ENCODE measurements at regions not wholly inside any gene's neighbourhood (a gene's known extent, or its start where the extent isn't known, plus 50 kb on each side); places are given as distances from the start of the nearest gene placed in this dataset.
"Not testable (repeated sequence)": the region's sequence is repeated elsewhere in the genome, so short reads cannot be mapped to it uniquely, and the experiment has no call there.

GRCh38 chr3:35849496-35849895, 210.2 kb downstream of the ARPP21 start:
- ATAC-seq: no peak
- DNase-seq: no peak

GRCh38 chr3:35849963-35850362, 210.6 kb downstream of the ARPP21 start:
- DNase-seq: no peak
- ATAC-seq: no peak

- DNase-seq (no peak), ATAC-seq (no peak)
These were observed 217.7 kb downstream of the ARPP21 start for GRCh38 chr3:35857004-35857403.

GRCh38 chr3:35862057-35862456, 222.7 kb downstream of the ARPP21 start:
- no peak for DNase-seq
- ATAC-seq: no peak

- DNase-seq: no peak
- ATAC-seq: no peak
These were observed 225.5 kb downstream of the ARPP21 start for GRCh38 chr3:35864871-35865270.

GRCh38 chr3:35867791-35868190, 228.5 kb downstream of the ARPP21 start:
- ATAC-seq (no peak), DNase-seq (no peak)

GRCh38 chr3:35871009-35871408, 231.7 kb downstream of the ARPP21 start:
- no peak for DNase-seq
- ATAC-seq: no peak

- ATAC-seq (no peak), DNase-seq (no peak)
These were observed 244.6 kb downstream of the ARPP21 start for GRCh38 chr3:35883929-35884328.

- ATAC-seq (no peak), DNase-seq (no peak)
These were observed 255.4 kb downstream of the ARPP21 start for GRCh38 chr3:35894735-35895134.

- DNase-seq (no peak), ATAC-seq (no peak)
These were observed 259.9 kb downstream of the ARPP21 start for GRCh38 chr3:35899245-35899644.

GRCh38 chr3:35900079-35900478, 260.8 kb downstream of the ARPP21 start:
- ATAC-seq (no peak), DNase-seq (no peak)

- DNase-seq (peak; percentile 60), ATAC-seq (no peak)
These were observed 269.3 kb downstream of the ARPP21 start for GRCh38 chr3:35908366-35909232.

- no peak for DNase-seq
- no peak for ATAC-seq
These were observed 279.8 kb downstream of the ARPP21 start for GRCh38 chr3:35919160-35919559.

GRCh38 chr3:35921718-35922117, 282.4 kb downstream of the ARPP21 start:
- ATAC-seq (no peak), DNase-seq (no peak)

- ATAC-seq, DNase-seq: not testable (repeated sequence)
These were observed 284.7 kb downstream of the ARPP21 start for GRCh38 chr3:35924070-35924469.

- DNase-seq: no peak
- ATAC-seq: no peak
These were observed 288.1 kb downstream of the ARPP21 start for GRCh38 chr3:35927441-35927840.

- no peak for DNase-seq
- no peak for ATAC-seq
These were observed 289.8 kb downstream of the ARPP21 start for GRCh38 chr3:35929158-35929557.

- ATAC-seq (no peak), DNase-seq (no peak)
These were observed 292.5 kb downstream of the ARPP21 start for GRCh38 chr3:35931867-35932266.

- DNase-seq: no peak
These were observed 293.7 kb downstream of the ARPP21 start for GRCh38 chr3:35932995-35933394.

GRCh38 chr3:35936571-35936970, 297.2 kb downstream of the ARPP21 start:
- DNase-seq (no peak), ATAC-seq (no peak)

More at GRCh38 chr3:35932995-35933394, 293.7 kb downstream of the ARPP21 start:
- no peak for ATAC-seq

GRCh38 chr3:35944926-35945710, 305.8 kb downstream of the ARPP21 start:
- no peak for DNase-seq
- peak; percentile 63 for ATAC-seq

GRCh38 chr3:35946121-35946853, 307.0 kb downstream of the ARPP21 start:
- DNase-seq (no peak), ATAC-seq (no peak)
